Esophagus muscularis mucosa (tissue), 4 donors: ENCODE measurements at regions not wholly inside any gene's neighbourhood (a gene's known extent, or its start where the extent isn't known, plus 50 kb on each side); places are given as distances from the start of the nearest gene placed in this dataset.

Experiments
- EP300 ChIP-seq: sonication (generic); formaldehyde crosslinking; IDR thresholded peaks from one replicate; pipeline ENCODE4 v1.6.1; 2017; ENCODE audit warnings: antibody characterized with exemption
- POLR2A ChIP-seq: fragments of 450-650 bp; IDR thresholded peaks from one replicate; pipeline ENCODE4 v1.6.1; 2017; ENCODE audit warnings: antibody characterized with exemption, moderate library complexity, mild to moderate bottlenecking, low read depth
- POLR2AphosphoS5 ChIP-seq, 2 donors: sonication (generic); formaldehyde crosslinking; IDR thresholded peaks; one replicate each; pipeline ENCODE4 v1.6.1; 2017; ENCODE audit warnings: antibody characterized with exemption in 2 of 2
- TF ChIP-seq, protein P1 (sequence below), 3 experiments: fragments of 200-600 bp in 2 of 3; fragments of 450-650 bp in 1 of 3; sonication (generic) in 2 of 3; IDR thresholded peaks; one replicate each; pipeline ENCODE4 v1.5.1; 2017 to 2019; ENCODE audit warnings: antibody characterized with exemption in 3 of 3, mild to moderate bottlenecking in 2 of 3, moderate library complexity in 1 of 3

DNA sequence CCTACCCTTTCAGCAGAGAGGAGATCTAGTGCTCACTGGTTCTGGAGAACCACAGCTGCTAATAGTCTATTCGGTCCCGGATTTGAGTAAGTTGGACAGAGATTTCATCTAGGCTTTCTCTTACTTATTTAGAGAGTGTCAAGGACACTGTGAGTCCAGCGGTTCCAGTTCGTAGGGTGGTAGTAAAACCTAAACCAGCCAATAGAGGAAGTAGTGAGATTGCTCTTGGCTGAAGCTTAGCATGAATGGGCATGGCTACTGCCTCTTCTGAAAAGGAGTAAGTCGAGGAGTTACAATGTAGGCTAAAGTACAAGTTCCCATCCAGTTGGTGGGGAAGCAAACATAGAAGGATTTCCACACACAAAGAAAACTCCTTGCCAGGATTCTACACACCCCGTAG, 109.6 kb upstream of the MOCS2 start:
- TF ChIP-seq POLR2AphosphoS5 (IDR thresholded peaks at IDR 0.05) (no peak), POLR2A (no peak), EP300 (no peak)
- TF ChIP-seq, protein P1, sequence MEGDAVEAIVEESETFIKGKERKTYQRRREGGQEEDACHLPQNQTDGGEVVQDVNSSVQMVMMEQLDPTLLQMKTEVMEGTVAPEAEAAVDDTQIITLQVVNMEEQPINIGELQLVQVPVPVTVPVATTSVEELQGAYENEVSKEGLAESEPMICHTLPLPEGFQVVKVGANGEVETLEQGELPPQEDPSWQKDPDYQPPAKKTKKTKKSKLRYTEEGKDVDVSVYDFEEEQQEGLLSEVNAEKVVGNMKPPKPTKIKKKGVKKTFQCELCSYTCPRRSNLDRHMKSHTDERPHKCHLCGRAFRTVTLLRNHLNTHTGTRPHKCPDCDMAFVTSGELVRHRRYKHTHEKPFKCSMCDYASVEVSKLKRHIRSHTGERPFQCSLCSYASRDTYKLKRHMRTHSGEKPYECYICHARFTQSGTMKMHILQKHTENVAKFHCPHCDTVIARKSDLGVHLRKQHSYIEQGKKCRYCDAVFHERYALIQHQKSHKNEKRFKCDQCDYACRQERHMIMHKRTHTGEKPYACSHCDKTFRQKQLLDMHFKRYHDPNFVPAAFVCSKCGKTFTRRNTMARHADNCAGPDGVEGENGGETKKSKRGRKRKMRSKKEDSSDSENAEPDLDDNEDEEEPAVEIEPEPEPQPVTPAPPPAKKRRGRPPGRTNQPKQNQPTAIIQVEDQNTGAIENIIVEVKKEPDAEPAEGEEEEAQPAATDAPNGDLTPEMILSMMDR (IDR thresholded peaks at IDR 0.05), result no peak
